ENCODE measurements at regions not wholly inside any gene's neighbourhood (a gene's known extent, or its start where the extent isn't known, plus 50 kb on each side); places are given as distances from the start of the nearest gene placed in this dataset.

DNA sequence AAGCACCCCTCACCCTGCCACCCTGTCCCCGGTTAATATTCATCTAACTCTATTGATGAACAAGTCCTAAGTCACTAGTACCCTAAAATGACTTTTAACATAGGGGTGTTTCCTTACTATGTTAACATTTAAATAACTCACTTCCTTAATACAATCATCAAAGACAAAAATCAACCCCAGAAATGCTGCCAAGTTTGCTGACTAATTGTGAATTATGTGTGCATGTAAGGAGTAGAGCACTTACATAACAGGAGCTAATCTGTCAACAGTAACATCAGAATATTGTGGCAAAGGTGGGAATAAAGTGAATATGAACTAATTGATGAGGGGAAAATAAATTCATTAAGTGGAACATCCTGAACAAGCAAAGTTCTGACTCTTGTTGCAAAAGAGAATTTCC, 81.4 kb upstream of the ERBB4 start:
- TF ChIP-seq EP300 (IDR thresholded peaks at IDR 0.05; ENCODE audit: low read depth), result no peak
- TF ChIP-seq POLR2A (IDR thresholded peaks at IDR 0.05), result no peak

Data from transverse colon (tissue), 1 donor.